Upper lobe of left lung (tissue), 4 donors: ENCODE measurements at regions not wholly inside any gene's neighbourhood (a gene's known extent, or its start where the extent isn't known, plus 50 kb on each side); places are given as distances from the start of the nearest gene placed in this dataset.

Experiments used
- EP300 ChIP-seq, 4 donors: sonication (generic); formaldehyde crosslinking; IDR thresholded peaks; one replicate each; pipeline ENCODE4 v1.5.1; 2017; ENCODE audit warnings: antibody characterized with exemption in 4 of 4, control low read depth in 2 of 4
- POLR2A ChIP-seq, 4 donors: fragments of 450-650 bp; IDR thresholded peaks; one replicate each; pipeline ENCODE4 v1.5.1; 2016 to 2017; ENCODE audit warnings: antibody characterized with exemption in 4 of 4, mild to moderate bottlenecking in 2 of 4
- TF ChIP-seq, protein P1 (sequence below), 6 experiments: fragments of 450-650 bp in 4 of 6; fragments of 200-600 bp in 2 of 6; sonication (generic) in 2 of 6; IDR thresholded peaks; one replicate each; pipeline ENCODE4 v1.5.1; 2016 to 2019; ENCODE audit warnings: antibody characterized with exemption in 6 of 6

DNA sequence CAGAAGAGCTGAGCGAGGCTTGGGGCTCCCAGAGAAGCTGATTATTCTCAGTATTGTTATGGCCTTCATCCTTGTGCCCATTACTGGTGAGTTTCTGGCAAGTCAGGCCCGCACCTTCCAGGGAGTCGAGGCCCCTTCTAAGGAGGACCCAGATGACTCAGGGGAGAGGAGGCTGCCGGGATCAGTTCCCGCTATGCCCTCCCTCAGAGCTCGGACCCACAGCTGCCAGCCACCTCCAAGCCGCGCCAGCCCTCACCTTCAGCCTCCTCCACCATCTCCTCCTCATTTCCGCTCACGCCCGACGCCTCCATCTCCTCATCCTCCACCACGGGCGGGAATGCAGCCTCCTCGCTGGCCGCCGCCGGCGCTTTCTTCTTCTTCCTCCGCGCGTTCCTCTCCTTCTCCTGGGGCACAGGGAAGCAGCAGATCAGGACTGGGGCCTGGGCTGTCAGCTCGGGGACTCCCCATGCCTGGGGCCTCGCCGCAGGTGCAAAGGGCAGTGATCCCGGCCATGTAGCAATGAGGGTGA lies 83.2 kb downstream of the RFLNA start:
- TF ChIP-seq, protein P1, sequence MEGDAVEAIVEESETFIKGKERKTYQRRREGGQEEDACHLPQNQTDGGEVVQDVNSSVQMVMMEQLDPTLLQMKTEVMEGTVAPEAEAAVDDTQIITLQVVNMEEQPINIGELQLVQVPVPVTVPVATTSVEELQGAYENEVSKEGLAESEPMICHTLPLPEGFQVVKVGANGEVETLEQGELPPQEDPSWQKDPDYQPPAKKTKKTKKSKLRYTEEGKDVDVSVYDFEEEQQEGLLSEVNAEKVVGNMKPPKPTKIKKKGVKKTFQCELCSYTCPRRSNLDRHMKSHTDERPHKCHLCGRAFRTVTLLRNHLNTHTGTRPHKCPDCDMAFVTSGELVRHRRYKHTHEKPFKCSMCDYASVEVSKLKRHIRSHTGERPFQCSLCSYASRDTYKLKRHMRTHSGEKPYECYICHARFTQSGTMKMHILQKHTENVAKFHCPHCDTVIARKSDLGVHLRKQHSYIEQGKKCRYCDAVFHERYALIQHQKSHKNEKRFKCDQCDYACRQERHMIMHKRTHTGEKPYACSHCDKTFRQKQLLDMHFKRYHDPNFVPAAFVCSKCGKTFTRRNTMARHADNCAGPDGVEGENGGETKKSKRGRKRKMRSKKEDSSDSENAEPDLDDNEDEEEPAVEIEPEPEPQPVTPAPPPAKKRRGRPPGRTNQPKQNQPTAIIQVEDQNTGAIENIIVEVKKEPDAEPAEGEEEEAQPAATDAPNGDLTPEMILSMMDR (IDR thresholded peaks at IDR 0.05), result no peak
- TF ChIP-seq EP300 (IDR thresholded peaks at IDR 0.05), result no peak
- no peak for TF ChIP-seq POLR2A (IDR thresholded peaks at IDR 0.05)
